Suprapubic skin (tissue), 4 donors: ENCODE measurements at regions not wholly inside any gene's neighbourhood (a gene's known extent, or its start where the extent isn't known, plus 50 kb on each side); places are given as distances from the start of the nearest gene placed in this dataset.
"Not testable (repeated sequence)": the region's sequence is repeated elsewhere in the genome, so short reads cannot be mapped to it uniquely, and the experiment has no call there.

Source experiments
- DNase-seq, 2 donors: peaks; one replicate each; pipeline ENCODE4 v3.0.0-alpha.2; 2019; ENCODE audit warnings: low spot score in 2 of 2
- H3K27ac ChIP-seq: fragments of 200-600 bp; sonication (generic); one replicate; pipeline ENCODE4 v1.5.1; 2019
- H3K27me3 ChIP-seq: fragments of 200-600 bp; sonication (generic); one replicate; pipeline ENCODE4 v1.5.1; 2019
- H3K36me3 ChIP-seq: fragments of 200-600 bp; sonication (generic); one replicate; pipeline ENCODE4 v1.5.1; 2019
- H3K4me1 ChIP-seq: fragments of 200-600 bp; sonication (generic); one replicate; pipeline ENCODE4 v1.5.1; 2019
- H3K4me3 ChIP-seq: fragments of 200-600 bp; sonication (generic); one replicate; pipeline ENCODE4 v1.5.1; 2019; ENCODE audit warnings: mild to moderate bottlenecking
- H3K9me3 ChIP-seq: fragments of 200-600 bp; sonication (generic); one replicate; pipeline ENCODE4 v1.5.1; 2019
- CTCF ChIP-seq, 2 donors: fragments of 200-600 bp in 1 of 2; fragments of 450-650 bp in 1 of 2; sonication (generic) in 1 of 2; IDR thresholded peaks; one replicate each; pipeline ENCODE4 v1.5.1; 2016 to 2019; ENCODE audit warnings: antibody characterized with exemption in 2 of 2, mild to moderate bottlenecking in 1 of 2, moderate library complexity in 1 of 2
- EP300 ChIP-seq: sonication (generic); formaldehyde crosslinking; IDR thresholded peaks from one replicate; pipeline ENCODE4 v1.6.1; 2017; ENCODE audit warnings: antibody characterized with exemption
- POLR2A ChIP-seq, 2 donors: fragments of 450-650 bp; IDR thresholded peaks; one replicate each; pipeline ENCODE4 v1.6.1; 2017; ENCODE audit warnings: antibody characterized with exemption in 2 of 2, mild to moderate bottlenecking in 2 of 2, moderate library complexity in 2 of 2
- POLR2AphosphoS5 ChIP-seq, 3 donors: sonication (generic); formaldehyde crosslinking; IDR thresholded peaks; one replicate each; pipeline ENCODE4 v1.6.1; 2017; ENCODE audit warnings: antibody characterized with exemption in 3 of 3
- WGBS: methylation state at CpG from one replicate; pipeline ENCODE4 v1.1.5; 2018; 5-methylcytosine and 5-hydroxymethylcytosine counted together

GRCh38 chr21:9738527-9738926 lies 782.9 kb upstream of the TPTE start:
- peaks cover 54% of the 10 kb centered on the region for H3K9me3 ChIP-seq
- H3K4me1 ChIP-seq, result no peaks in the 10 kb centered on the region
- H3K36me3 ChIP-seq, result no peaks in the 10 kb centered on the region
- DNase-seq, result no peak
- no peak overlapping the region for H3K4me3 ChIP-seq
- WGBS, result 44% methylated on average over 2 of the region's 2 CpGs
- H3K27ac ChIP-seq, result no peak overlapping the region
- no peaks in the 10 kb centered on the region for H3K27me3 ChIP-seq
- TF ChIP-seq POLR2A (IDR thresholded peaks at IDR 0.05) (no peak), EP300 (no peak), CTCF (IDR thresholded peaks at IDR 0.05) (no peak), POLR2AphosphoS5 (IDR thresholded peaks at IDR 0.05) (no peak)

GRCh38 chr21:9739240-9739639 lies 782.1 kb upstream of the TPTE start:
- DNase-seq, result no peak
- WGBS, result 59% methylated on average over 3 of the region's 3 CpGs
- Histone ChIP-seq H3K27me3 (no peaks in the 10 kb centered on the region), H3K27ac (no peak overlapping the region), H3K9me3 (peaks cover 49% of the 10 kb centered on the region), H3K4me3 (no peak overlapping the region), H3K36me3 (no peaks in the 10 kb centered on the region), H3K4me1 (no peaks in the 10 kb centered on the region)
- TF ChIP-seq POLR2AphosphoS5 (IDR thresholded peaks at IDR 0.05) (no peak), POLR2A (IDR thresholded peaks at IDR 0.05) (no peak), EP300 (no peak), CTCF (IDR thresholded peaks at IDR 0.05) (no peak)

GRCh38 chr21:9740177-9740941 lies 781.0 kb upstream of the TPTE start:
- H3K27ac ChIP-seq, H3K27me3 ChIP-seq, DNase-seq, H3K4me3 ChIP-seq, H3K4me1 ChIP-seq, H3K36me3 ChIP-seq: not testable (repeated sequence)
- WGBS, result 72% methylated on average over 8 of the region's 8 CpGs
- peaks cover 49% of the 10 kb centered on the region for H3K9me3 ChIP-seq

GRCh38 chr21:9740991-9741742 lies 780.2 kb upstream of the TPTE start:
- H3K36me3 ChIP-seq, H3K27ac ChIP-seq, DNase-seq, H3K4me1 ChIP-seq, H3K27me3 ChIP-seq, H3K4me3 ChIP-seq: not testable (repeated sequence)
- 68% methylated on average over 8 of the region's 8 CpGs for WGBS
- H3K9me3 ChIP-seq, result peaks cover 45% of the 10 kb centered on the region

GRCh38 chr21:9743566-9743965 lies 777.8 kb upstream of the TPTE start:
- 85% methylated on average over 10 of the region's 10 CpGs for WGBS
- H3K27me3 ChIP-seq, DNase-seq, H3K27ac ChIP-seq, H3K4me1 ChIP-seq, H3K36me3 ChIP-seq, H3K4me3 ChIP-seq: not testable (repeated sequence)
- H3K9me3 ChIP-seq, result peaks cover 24% of the 10 kb centered on the region

GRCh38 chr21:9744166-9744565 lies 777.2 kb upstream of the TPTE start:
- peaks cover 18% of the 10 kb centered on the region for H3K9me3 ChIP-seq
- H3K27ac ChIP-seq, H3K4me3 ChIP-seq, H3K4me1 ChIP-seq, DNase-seq, H3K27me3 ChIP-seq, H3K36me3 ChIP-seq: not testable (repeated sequence)
- WGBS, result 38% methylated on average over 4 of the region's 4 CpGs

- 79% methylated on average over 4 of the region's 4 CpGs for WGBS
- not testable (repeated sequence) for H3K27me3 ChIP-seq, H3K27ac ChIP-seq, H3K36me3 ChIP-seq, DNase-seq, H3K4me1 ChIP-seq, H3K4me3 ChIP-seq
- peaks cover 15% of the 10 kb centered on the region for H3K9me3 ChIP-seq
These were observed 776.8 kb upstream of the TPTE start for GRCh38 chr21:9744593-9744992.

- not testable (repeated sequence) for H3K4me3 ChIP-seq, H3K36me3 ChIP-seq, H3K27ac ChIP-seq, H3K27me3 ChIP-seq, H3K4me1 ChIP-seq, DNase-seq
- H3K9me3 ChIP-seq, result peaks cover 22% of the 10 kb centered on the region
- 50% methylated on average over 9 of the region's 9 CpGs for WGBS
These were observed 775.8 kb upstream of the TPTE start for GRCh38 chr21:9745457-9746108.

- H3K4me3 ChIP-seq, DNase-seq, H3K36me3 ChIP-seq, H3K27me3 ChIP-seq, H3K27ac ChIP-seq, H3K4me1 ChIP-seq: not testable (repeated sequence)
- peaks cover 29% of the 10 kb centered on the region for H3K9me3 ChIP-seq
- WGBS, result 29% methylated on average over 2 of the region's 2 CpGs
These were observed 775.1 kb upstream of the TPTE start for GRCh38 chr21:9746311-9746710.

- H3K4me1 ChIP-seq, DNase-seq, H3K36me3 ChIP-seq, H3K27me3 ChIP-seq, H3K27ac ChIP-seq, H3K4me3 ChIP-seq: not testable (repeated sequence)
- WGBS, result 51% methylated on average over 8 of the region's 8 CpGs
- H3K9me3 ChIP-seq, result peaks cover 29% of the 10 kb centered on the region
These were observed 774.4 kb upstream of the TPTE start for GRCh38 chr21:9746831-9747606.

GRCh38 chr21:9747870-9748269 lies 773.5 kb upstream of the TPTE start:
- H3K27me3 ChIP-seq, H3K4me1 ChIP-seq, H3K27ac ChIP-seq, DNase-seq, H3K36me3 ChIP-seq, H3K4me3 ChIP-seq: not testable (repeated sequence)
- WGBS, result 59% methylated on average over 5 of the region's 5 CpGs
- peaks cover 29% of the 10 kb centered on the region for H3K9me3 ChIP-seq
